Caco-2 (cell line): ENCODE measurements at regions not wholly inside any gene's neighbourhood (a gene's known extent, or its start where the extent isn't known, plus 50 kb on each side); places are given as distances from the start of the nearest gene placed in this dataset.

Experiments
- BruUV-seq: library from RNA; stranded (reverse); fragments of 400-500 nt; replicated peaks from 2 replicates; lab custom pipeline; 2021; lab: Mats Ljungman, UMichigan
- CTCF ChIA-PET: fragments of 300-600 bp; sonication (Branson Sonifier 250); formaldehyde crosslinking; loops from one replicate; lab custom pipeline; 2022; ENCODE audit warnings: antibody characterized with exemption; lab: Charles Lee
- POLR2A ChIA-PET: fragments of 300-600 bp; sonication (Branson Sonifier 250); formaldehyde crosslinking; loops from one replicate; lab custom pipeline; 2022; ENCODE audit warnings: antibody characterized with exemption; lab: Charles Lee
- DNase-seq, 2 experiments: peaks; one replicate each; pipeline versions ENCODE4 v3.0.0 to v3.0.0-alpha.2; 2020 to 2022
- H3K27me3 ChIP-seq: replicated peaks from 2 replicates; pipeline ENCODE4 v1.6.0; 2011; ENCODE audit warnings: low read length; ENCODE audit not compliant: control insufficient read depth, insufficient read depth
- H3K36me3 ChIP-seq: 2 replicates; pipeline ENCODE4 v1.5.1; 2011; ENCODE audit warnings: low read length; ENCODE audit not compliant: control insufficient read depth, insufficient read depth
- H3K4me1 ChIP-seq: fragments of 250-450 bp; sonication (Bioruptor Pico); 2 replicates; pipeline ENCODE4 v1.5.1; 2020; ENCODE audit warnings: mild to moderate bottlenecking
- H3K4me3 ChIP-seq: 2 replicates; pipeline ENCODE4 v1.5.1; 2011; ENCODE audit warnings: low read depth, mild to moderate bottlenecking, control low read depth, low read length
- H3K9me3 ChIP-seq: fragments of 250-450 bp; sonication (Bioruptor Pico); 2 replicates; pipeline ENCODE4 v1.5.1; 2020; ENCODE audit warnings: mild to moderate bottlenecking, moderate library complexity
- H3K27ac Mint-ChIP-seq: one replicate; pipeline ENCODE4 v1.8.0; 2022; ENCODE audit warnings: mixed read lengths; ENCODE audit not compliant: unreplicated experiment
- H3K27me3 Mint-ChIP-seq: one replicate; pipeline ENCODE4 v1.8.0; 2022; ENCODE audit warnings: mixed read lengths; ENCODE audit not compliant: insufficient read depth, unreplicated experiment
- H3K36me3 Mint-ChIP-seq: one replicate; pipeline ENCODE4 v1.8.0; 2022; ENCODE audit warnings: mild to moderate bottlenecking, mixed read lengths; ENCODE audit not compliant: insufficient read depth, unreplicated experiment
- H3K4me1 Mint-ChIP-seq: one replicate; pipeline ENCODE4 v1.8.0; 2022; ENCODE audit warnings: low read depth, mixed read lengths; ENCODE audit not compliant: unreplicated experiment
- H3K4me3 Mint-ChIP-seq: one replicate; pipeline ENCODE4 v1.8.0; 2022; ENCODE audit warnings: mild to moderate bottlenecking, moderate library complexity, mixed read lengths; ENCODE audit not compliant: unreplicated experiment
- H3K9me3 Mint-ChIP-seq: one replicate; pipeline ENCODE4 v1.8.0; 2022; ENCODE audit warnings: mixed read lengths; ENCODE audit not compliant: unreplicated experiment
- CTCF ChIP-seq, 2 experiments: fragments of 200-600 bp in 1 of 2; IDR thresholded peaks; 1 replicate in 1 of 2; 2 replicates in 1 of 2; pipeline versions ENCODE4 v1.5.1 to v1.8.0; 2011 to 2022; ENCODE audit warnings: antibody characterized with exemption in 1 of 2, control low read depth in 1 of 2, inconsistent platforms in 1 of 2, low read depth in 1 of 2, low read length in 1 of 2, mild to moderate bottlenecking in 1 of 2, moderate library complexity in 1 of 2; ENCODE audit not compliant: insufficient read depth in 1 of 2, severe bottlenecking in 1 of 2, unreplicated experiment in 1 of 2
- intact Hi-C: fragments of 100-400 bp; cut with micrococcal nuclease; formaldehyde crosslinking; loops from one replicate; pipeline ENCODE4 v1.10.0; 2022; ENCODE audit not compliant: unreplicated experiment

GRCh38 chr6:94670017-94670416, 907.3 kb upstream of the MANEA start:
- intact Hi-C loops, result no loop called here
- H3K4me3 Mint-ChIP-seq, result no peak overlapping the region
- ChIA-PET CTCF (no interaction called here), POLR2A (no interaction called here)
- no peak overlapping the region for H3K27ac Mint-ChIP-seq
- TF ChIP-seq CTCF (IDR thresholded peaks at IDR 0.05; ENCODE audit: insufficient read depth in 1 of 2, low read depth in 1 of 2, low read length in 1 of 2, severe bottlenecking in 1 of 2, unreplicated experiment in 1 of 2), result no peak
- DNase-seq, result no peak
- no peak overlapping the region for H3K4me3 ChIP-seq
- H3K27me3 ChIP-seq, result no peaks in the 10 kb centered on the region
- no peaks in the 10 kb centered on the region for H3K9me3 Mint-ChIP-seq
- no peaks in the 10 kb centered on the region for H3K9me3 ChIP-seq
- H3K36me3 Mint-ChIP-seq, result no peaks in the 10 kb centered on the region
- H3K4me1 Mint-ChIP-seq, result no peaks in the 10 kb centered on the region
- H3K4me1 ChIP-seq, result no peaks in the 10 kb centered on the region
- no peaks in the 10 kb centered on the region for H3K27me3 Mint-ChIP-seq
- BruUV-seq, result no TSS peak
- H3K36me3 ChIP-seq, result no peaks in the 10 kb centered on the region

GRCh38 chr6:94668876-94669275, 908.5 kb upstream of the MANEA start:
- Histone ChIP-seq H3K27me3 (no peaks in the 10 kb centered on the region), H3K4me3 (no peak overlapping the region), H3K36me3 (no peaks in the 10 kb centered on the region), H3K9me3 (no peaks in the 10 kb centered on the region), H3K4me1 (no peaks in the 10 kb centered on the region)
- no TSS peak for BruUV-seq
- no peaks in the 10 kb centered on the region for H3K9me3 Mint-ChIP-seq
- H3K27ac Mint-ChIP-seq, result no peak overlapping the region
- ChIA-PET POLR2A (no interaction called here), CTCF (no interaction called here)
- DNase-seq, result no peak
- intact Hi-C loops, result no loop called here
- no peaks in the 10 kb centered on the region for H3K4me1 Mint-ChIP-seq
- no peaks in the 10 kb centered on the region for H3K36me3 Mint-ChIP-seq
- no peak for TF ChIP-seq CTCF (IDR thresholded peaks at IDR 0.05; ENCODE audit: insufficient read depth in 1 of 2, low read depth in 1 of 2, low read length in 1 of 2, severe bottlenecking in 1 of 2, unreplicated experiment in 1 of 2)
- no peaks in the 10 kb centered on the region for H3K27me3 Mint-ChIP-seq
- no peak overlapping the region for H3K4me3 Mint-ChIP-seq

GRCh38 chr6:94658929-94659328, 918.4 kb upstream of the MANEA start:
- Histone ChIP-seq H3K27me3 (no peaks in the 10 kb centered on the region), H3K9me3 (no peaks in the 10 kb centered on the region), H3K4me1 (no peaks in the 10 kb centered on the region), H3K4me3 (no peak overlapping the region), H3K36me3 (no peaks in the 10 kb centered on the region)
- H3K4me3 Mint-ChIP-seq, result no peak overlapping the region
- no peaks in the 10 kb centered on the region for H3K36me3 Mint-ChIP-seq
- no peaks in the 10 kb centered on the region for H3K27me3 Mint-ChIP-seq
- intact Hi-C loops, result no loop called here
- no peak for TF ChIP-seq CTCF (IDR thresholded peaks at IDR 0.05; ENCODE audit: insufficient read depth in 1 of 2, low read depth in 1 of 2, low read length in 1 of 2, severe bottlenecking in 1 of 2, unreplicated experiment in 1 of 2)
- H3K27ac Mint-ChIP-seq, result no peak overlapping the region
- no TSS peak for BruUV-seq
- H3K4me1 Mint-ChIP-seq, result no peaks in the 10 kb centered on the region
- H3K9me3 Mint-ChIP-seq, result no peaks in the 10 kb centered on the region
- ChIA-PET POLR2A (no interaction called here), CTCF (no interaction called here)
- DNase-seq, result no peak
